Vagina (tissue), 2 donors: ENCODE measurements at regions not wholly inside any gene's neighbourhood (a gene's known extent, or its start where the extent isn't known, plus 50 kb on each side); places are given as distances from the start of the nearest gene placed in this dataset.

Source experiments
- DNase-seq, 2 donors: peaks; one replicate each; pipeline ENCODE4 v3.0.0-alpha.2; 2017; ENCODE audit errors: extremely low spot score in 2 of 2
- H3K27ac ChIP-seq: fragments of 200-600 bp; sonication (generic); one replicate; pipeline ENCODE4 v1.5.1; 2019
- H3K27me3 ChIP-seq: fragments of 200-600 bp; sonication (generic); one replicate; pipeline ENCODE4 v1.5.1; 2019
- H3K36me3 ChIP-seq, 2 donors: fragments of 200-600 bp; sonication (generic); one replicate each; pipeline ENCODE4 v1.5.1; 2017 to 2019
- H3K4me1 ChIP-seq: fragments of 200-600 bp; sonication (generic); one replicate; pipeline ENCODE4 v1.5.1; 2019
- H3K4me3 ChIP-seq, 2 donors: fragments of 200-600 bp; sonication (generic); 1 replicate in 1 of 2; 2 replicates in 1 of 2; pipeline ENCODE4 v1.5.1; 2016 to 2019
- H3K9me3 ChIP-seq: fragments of 200-600 bp; sonication (generic); one replicate; pipeline ENCODE4 v1.5.1; 2019
- CTCF ChIP-seq, 3 experiments: fragments of 450-650 bp in 2 of 3; fragments of 200-600 bp in 1 of 3; sonication (generic) in 1 of 3; IDR thresholded peaks; one replicate each; pipeline ENCODE4 v1.5.1; 2017 to 2019; ENCODE audit warnings: antibody characterized with exemption in 3 of 3, mild to moderate bottlenecking in 2 of 3, moderate library complexity in 2 of 3
- POLR2A ChIP-seq, 2 donors: fragments of 450-650 bp; IDR thresholded peaks; one replicate each; pipeline ENCODE4 v1.6.1; 2017; ENCODE audit warnings: antibody characterized with exemption in 2 of 2, mild to moderate bottlenecking in 2 of 2, moderate library complexity in 2 of 2
- POLR2AphosphoS5 ChIP-seq, 2 donors: sonication (generic); formaldehyde crosslinking; IDR thresholded peaks; one replicate each; pipeline ENCODE4 v1.9.0; 2017; ENCODE audit warnings: antibody characterized with exemption in 2 of 2, mild to moderate bottlenecking in 2 of 2, low read depth in 1 of 2; ENCODE audit not compliant: insufficient read depth in 1 of 2
- intact Hi-C: fragments of 100-400 bp; cut with DNase I; formaldehyde crosslinking; loops from one replicate; pipeline ENCODE4 v1.15.1; 2023

- H3K27ac ChIP-seq = no peak overlapping the region
- H3K36me3 ChIP-seq = no peaks in the 10 kb centered on the region
- intact Hi-C loops = no loop called here
- H3K9me3 ChIP-seq = no peaks in the 10 kb centered on the region
- no peak for TF ChIP-seq POLR2A (IDR thresholded peaks at IDR 0.05)
- no peak for TF ChIP-seq POLR2AphosphoS5 (IDR thresholded peaks at IDR 0.05; ENCODE audit: insufficient read depth in 1 of 2, low read depth in 1 of 2)
- no peak for TF ChIP-seq CTCF (IDR thresholded peaks at IDR 0.05)
- H3K27me3 ChIP-seq = no peaks in the 10 kb centered on the region
- no peaks in the 10 kb centered on the region for H3K4me1 ChIP-seq
- no peak overlapping the region for H3K4me3 ChIP-seq
- no peak for DNase-seq
These were observed 111.0 kb upstream of the PTCH1 start for GRCh38 chr9:95627802-95628201.

GRCh38 chr9:95626885-95627558 is 110.3 kb upstream of the PTCH1 start:
- Histone ChIP-seq H3K36me3 (no peaks in the 10 kb centered on the region), H3K4me3 (no peak overlapping the region), H3K9me3 (no peaks in the 10 kb centered on the region), H3K27ac (no peak overlapping the region), H3K27me3 (no peaks in the 10 kb centered on the region), H3K4me1 (no peaks in the 10 kb centered on the region)
- TF ChIP-seq POLR2AphosphoS5 (IDR thresholded peaks at IDR 0.05; ENCODE audit: insufficient read depth in 1 of 2, low read depth in 1 of 2) = peak in 1 of 2 donors; percentile 13
- no peak for TF ChIP-seq CTCF (IDR thresholded peaks at IDR 0.05)
- no peak for TF ChIP-seq POLR2A (IDR thresholded peaks at IDR 0.05)
- intact Hi-C loops = no loop called here
- DNase-seq = no peak

GRCh38 chr9:95626341-95626740 is 109.6 kb upstream of the PTCH1 start:
- H3K36me3 ChIP-seq = no peaks in the 10 kb centered on the region
- no peak overlapping the region for H3K4me3 ChIP-seq
- H3K27ac ChIP-seq = no peak overlapping the region
- no peaks in the 10 kb centered on the region for H3K9me3 ChIP-seq
- TF ChIP-seq POLR2AphosphoS5 (IDR thresholded peaks at IDR 0.05; ENCODE audit: insufficient read depth in 1 of 2, low read depth in 1 of 2) = no peak
- no peak for TF ChIP-seq CTCF (IDR thresholded peaks at IDR 0.05)
- TF ChIP-seq POLR2A (IDR thresholded peaks at IDR 0.05) = no peak
- DNase-seq = no peak
- intact Hi-C loops = no loop called here
- no peaks in the 10 kb centered on the region for H3K4me1 ChIP-seq
- H3K27me3 ChIP-seq = no peaks in the 10 kb centered on the region

- no peaks in the 10 kb centered on the region for H3K36me3 ChIP-seq
- TF ChIP-seq CTCF (IDR thresholded peaks at IDR 0.05) (no peak), POLR2A (IDR thresholded peaks at IDR 0.05) (no peak), POLR2AphosphoS5 (IDR thresholded peaks at IDR 0.05; ENCODE audit: insufficient read depth in 1 of 2, low read depth in 1 of 2) (no peak)
- no peaks in the 10 kb centered on the region for H3K4me1 ChIP-seq
- intact Hi-C loops = no loop called here
- DNase-seq = no peak
- no peak overlapping the region for H3K27ac ChIP-seq
- no peak overlapping the region for H3K4me3 ChIP-seq
- no peaks in the 10 kb centered on the region for H3K9me3 ChIP-seq
- no peaks in the 10 kb centered on the region for H3K27me3 ChIP-seq
These were observed 106.9 kb upstream of the PTCH1 start for GRCh38 chr9:95623640-95624039.

- no peak overlapping the region for H3K27ac ChIP-seq
- no peaks in the 10 kb centered on the region for H3K27me3 ChIP-seq
- no peaks in the 10 kb centered on the region for H3K9me3 ChIP-seq
- no peak overlapping the region for H3K4me3 ChIP-seq
- H3K36me3 ChIP-seq = no peaks in the 10 kb centered on the region
- intact Hi-C loops = no loop called here
- TF ChIP-seq POLR2A (IDR thresholded peaks at IDR 0.05) (no peak), CTCF (IDR thresholded peaks at IDR 0.05) (no peak), POLR2AphosphoS5 (IDR thresholded peaks at IDR 0.05; ENCODE audit: insufficient read depth in 1 of 2, low read depth in 1 of 2) (no peak)
- no peak for DNase-seq
- H3K4me1 ChIP-seq = no peaks in the 10 kb centered on the region
These were observed 104.0 kb upstream of the PTCH1 start for GRCh38 chr9:95620722-95621121.
